ENCODE measurements at regions not wholly inside any gene's neighbourhood (a gene's known extent, or its start where the extent isn't known, plus 50 kb on each side); places are given as distances from the start of the nearest gene placed in this dataset.

- intact Hi-C loops (cut with DNase I): no loop called here
- 83 to 85% methylated on average over 9 of the region's 9 CpGs for WGBS, 2 donors
- DNase-seq: no peak
- TF ChIP-seq CTCF (IDR thresholded peaks at IDR 0.05): no peak
- Histone ChIP-seq H3K9me3 (no peaks in the 10 kb centered on the region), H3K27me3 (no peaks in the 10 kb centered on the region), H3K27ac (no peak overlapping the region), H3K36me3 (no peaks in the 10 kb centered on the region), H3K4me1 (no peaks in the 10 kb centered on the region), H3K4me3 (no peak overlapping the region)
- FAIRE-seq: no peak
- no peak for ATAC-seq
Measured at GRCh38 chr5:138649316-138649720, 74.1 kb upstream of the HSPA9 start.

- Histone ChIP-seq H3K36me3 (no peaks in the 10 kb centered on the region), H3K27me3 (no peaks in the 10 kb centered on the region), H3K4me1 (no peaks in the 10 kb centered on the region), H3K27ac (no peak overlapping the region), H3K9me3 (no peaks in the 10 kb centered on the region), H3K4me3 (no peak overlapping the region)
- 89 to 93% methylated on average over 2 of the region's 2 CpGs for WGBS, 2 donors
- no peak for TF ChIP-seq CTCF (IDR thresholded peaks at IDR 0.05)
- ATAC-seq (no peak), DNase-seq (no peak), FAIRE-seq (no peak)
- intact Hi-C loops (cut with DNase I): no loop called here
Measured at GRCh38 chr5:138648841-138649240, 73.6 kb upstream of the HSPA9 start.

GRCh38 chr5:138647794-138648410 lies 72.7 kb upstream of the HSPA9 start:
- FAIRE-seq (no peak), DNase-seq (no peak), ATAC-seq (no peak)
- TF ChIP-seq CTCF (IDR thresholded peaks at IDR 0.05): no peak
- Histone ChIP-seq H3K27ac (no peak overlapping the region), H3K9me3 (no peaks in the 10 kb centered on the region), H3K27me3 (no peaks in the 10 kb centered on the region), H3K4me1 (no peaks in the 10 kb centered on the region), H3K36me3 (no peaks in the 10 kb centered on the region), H3K4me3 (no peak overlapping the region)
- WGBS, 2 donors: 85 to 91% methylated on average over 5 of the region's 5 CpGs
- intact Hi-C loops (cut with DNase I): no loop called here

- WGBS, 2 donors: 90 to 93% methylated on average over 5 of the region's 5 CpGs
- TF ChIP-seq CTCF (IDR thresholded peaks at IDR 0.05): no peak
- FAIRE-seq: no peak
- no peaks in the 10 kb centered on the region for H3K4me1 ChIP-seq
- no peaks in the 10 kb centered on the region for H3K36me3 ChIP-seq
- no peak overlapping the region for H3K4me3 ChIP-seq
- H3K9me3 ChIP-seq: no peaks in the 10 kb centered on the region
- no peaks in the 10 kb centered on the region for H3K27me3 ChIP-seq
- no peak for DNase-seq
- H3K27ac ChIP-seq: no peak overlapping the region
- ATAC-seq: no peak
- intact Hi-C loops (cut with DNase I): no loop called here
Measured at GRCh38 chr5:138647261-138647788, 72.1 kb upstream of the HSPA9 start.

DNA sequence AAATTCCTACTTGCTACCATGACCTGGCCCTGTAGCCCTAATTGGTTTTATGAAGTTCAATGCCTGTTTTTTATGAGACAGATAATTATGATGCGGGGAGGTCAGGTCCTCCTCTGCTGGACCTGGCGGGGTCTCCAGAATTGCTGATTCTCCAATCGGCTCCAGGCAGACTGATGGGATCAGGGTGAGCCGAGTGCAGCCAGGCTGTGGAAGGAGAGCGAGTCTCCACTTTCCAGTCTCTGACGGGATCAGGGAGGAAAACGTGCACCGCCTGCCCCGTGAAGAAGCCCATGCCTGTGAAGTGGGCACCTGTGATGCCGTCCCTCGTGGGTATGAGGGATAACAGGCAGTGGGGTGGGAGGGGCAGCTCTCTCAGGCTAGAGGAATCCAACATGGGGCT lies 71.5 kb upstream of the HSPA9 start:
- 88 to 90% methylated on average over 11 of the region's 11 CpGs for WGBS, 2 donors
- H3K4me1 ChIP-seq: no peaks in the 10 kb centered on the region
- DNase-seq (no peak), FAIRE-seq (no peak), ATAC-seq (no peak)
- intact Hi-C loops (cut with DNase I): no loop called here
- no peaks in the 10 kb centered on the region for H3K9me3 ChIP-seq
- TF ChIP-seq CTCF (IDR thresholded peaks at IDR 0.05): no peak
- no peaks in the 10 kb centered on the region for H3K36me3 ChIP-seq
- no peak overlapping the region for H3K27ac ChIP-seq
- no peaks in the 10 kb centered on the region for H3K27me3 ChIP-seq
- no peak overlapping the region for H3K4me3 ChIP-seq

Data from pancreas (tissue), 10 donors.